Liver (tissue), 8 donors: ENCODE measurements at regions not wholly inside any gene's neighbourhood (a gene's known extent, or its start where the extent isn't known, plus 50 kb on each side); places are given as distances from the start of the nearest gene placed in this dataset.

Source experiments
- DNase-seq: peaks from one replicate; pipeline ENCODE4 v3.0.0-alpha.2; 2017; ENCODE audit warnings: low spot score
- H3K27ac ChIP-seq, 2 donors: one replicate each; pipeline ENCODE4 v1.7.0; 2013; ENCODE audit warnings: inconsistent platforms in 2 of 2, low read length in 2 of 2, control low read depth in 1 of 2, low read depth in 1 of 2, mild to moderate bottlenecking in 1 of 2
- H3K27me3 ChIP-seq, 4 donors: one replicate each; pipeline versions ENCODE4 v1.6.1 to v1.7.0; 2013; ENCODE audit warnings: low read length in 3 of 4, inconsistent platforms in 1 of 4, mild to moderate bottlenecking in 1 of 4, moderate library complexity in 1 of 4; ENCODE audit not compliant: control insufficient read depth in 4 of 4, insufficient read depth in 4 of 4
- H3K36me3 ChIP-seq, 4 donors: one replicate each; pipeline versions ENCODE4 v1.6.1 to v1.7.0; 2013; ENCODE audit warnings: low read length in 3 of 4, mild to moderate bottlenecking in 3 of 4, low read depth in 1 of 4, moderate library complexity in 1 of 4; ENCODE audit not compliant: control insufficient read depth in 4 of 4, insufficient read depth in 3 of 4
- H3K4me1 ChIP-seq, 4 donors: one replicate each; pipeline versions ENCODE4 v1.6.1 to v1.7.0; 2013; ENCODE audit warnings: low read length in 3 of 4, mild to moderate bottlenecking in 3 of 4, moderate library complexity in 1 of 4; ENCODE audit not compliant: control insufficient read depth in 4 of 4, insufficient read depth in 4 of 4
- H3K4me3 ChIP-seq, 3 donors: one replicate each; pipeline versions ENCODE4 v1.6.1 to v1.7.0; 2013; ENCODE audit warnings: low read length in 3 of 3, control low read depth in 1 of 3, low read depth in 1 of 3, mild to moderate bottlenecking in 1 of 3
- H3K9ac ChIP-seq, 2 donors: one replicate each; pipeline ENCODE4 v1.7.0; 2013; ENCODE audit warnings: low read length in 2 of 2, mild to moderate bottlenecking in 2 of 2, moderate library complexity in 2 of 2, control low read depth in 1 of 2, low read depth in 1 of 2
- H3K9me3 ChIP-seq, 4 donors: one replicate each; pipeline versions ENCODE4 v1.6.1 to v1.7.0; 2013; ENCODE audit warnings: low read length in 3 of 4; ENCODE audit not compliant: control insufficient read depth in 4 of 4
- ATF3 ChIP-seq: IDR thresholded peaks from 2 replicates; pipeline ENCODE4 v1.6.1; 2016; ENCODE audit warnings: antibody characterized with exemption
- CTCF ChIP-seq: fragments of 150-350 bp; IDR thresholded peaks from 2 replicates; pipeline ENCODE4 v1.5.1; 2017; ENCODE audit warnings: improper control_type of control experiment, low read depth, low read length; ENCODE audit not compliant: missing input control
- FOXA2 ChIP-seq: IDR thresholded peaks from 2 replicates; pipeline ENCODE4 v1.6.1; 2016; ENCODE audit warnings: antibody characterized with exemption
- GABPA ChIP-seq, 2 donors: IDR thresholded peaks in 1 of 2; conservative IDR thresholded peaks in 1 of 2; 2 replicates each; pipeline ENCODE4 v1.6.1; 2016; ENCODE audit warnings: antibody characterized with exemption in 2 of 2, mild to moderate bottlenecking in 1 of 2, moderate library complexity in 1 of 2
- HNF4A ChIP-seq, 2 donors: conservative IDR thresholded peaks; 2 replicates each; pipeline ENCODE4 v1.6.1; 2016; ENCODE audit warnings: antibody characterized with exemption in 2 of 2, mild to moderate bottlenecking in 2 of 2
- HNF4G ChIP-seq: IDR thresholded peaks from 2 replicates; pipeline ENCODE4 v1.6.1; 2016; ENCODE audit warnings: antibody characterized with exemption
- MAX ChIP-seq: IDR thresholded peaks from 2 replicates; pipeline ENCODE4 v1.6.1; 2016; ENCODE audit warnings: antibody characterized with exemption
- NR2F2 ChIP-seq: IDR thresholded peaks from 2 replicates; pipeline ENCODE4 v1.6.1; 2016; ENCODE audit warnings: antibody characterized with exemption
- RAD21 ChIP-seq, 2 donors: IDR thresholded peaks; 2 replicates each; pipeline ENCODE4 v1.6.1; 2016; ENCODE audit warnings: antibody characterized with exemption in 2 of 2, mild to moderate bottlenecking in 2 of 2
- RXRA ChIP-seq, 2 donors: IDR thresholded peaks; 2 replicates each; pipeline ENCODE4 v1.6.1; 2017 to 2018; ENCODE audit warnings: antibody characterized with exemption in 2 of 2, mild to moderate bottlenecking in 1 of 2
- SP1 ChIP-seq: IDR thresholded peaks from 2 replicates; pipeline ENCODE4 v1.6.1; 2018; ENCODE audit warnings: antibody characterized with exemption, mild to moderate bottlenecking
- TAF1 ChIP-seq: conservative IDR thresholded peaks from 2 replicates; pipeline ENCODE4 v1.6.1; 2016; ENCODE audit warnings: antibody characterized with exemption, mild to moderate bottlenecking
- YY1 ChIP-seq: IDR thresholded peaks from 2 replicates; pipeline ENCODE4 v1.6.1; 2016; ENCODE audit warnings: antibody characterized with exemption, mild to moderate bottlenecking
- ZBTB33 ChIP-seq: IDR thresholded peaks from 2 replicates; pipeline ENCODE4 v1.6.1; 2016; ENCODE audit warnings: antibody characterized with exemption
- WGBS: extraction: QIAGEN DNeasy Blood & Tissue Kit; methylation state at CpG from one replicate; pipeline ENCODE4 v1.1.7; 2013; 5-methylcytosine and 5-hydroxymethylcytosine counted together
- donor health status: healthy.
- donor health status: healthy.
- donor health status: healthy.
- donor health status: healthy.
- donor health status: healthy.

GRCh38 chr3:35184775-35185174, 454.6 kb upstream of the ARPP21 start:
- Histone ChIP-seq H3K27ac (no peak overlapping the region), H3K36me3 (no peaks in the 10 kb centered on the region), H3K4me3 (no peak overlapping the region), H3K4me1 (peaks cover 0 to 2% (median 0%) of the 10 kb centered on the region in 4 donors), H3K9me3 (peaks cover 2 to 21% (median 9%) of the 10 kb centered on the region in 4 donors), H3K9ac (no peak overlapping the region), H3K27me3 (no peaks in the 10 kb centered on the region)
- DNase-seq: no peak
- 32% methylated on average over 2 of the region's 2 CpGs for WGBS
- TF ChIP-seq RXRA (IDR thresholded peaks at IDR 0.05) (peak in 1 of 2 donors; percentile 6), HNF4A (conservative IDR thresholded peaks at IDR 0.05) (peak in 1 of 2 donors; percentile 25), ZBTB33 (no peak)

- TF ChIP-seq YY1: no peak
- Histone ChIP-seq H3K36me3 (no peaks in the 10 kb centered on the region), H3K4me1 (peaks cover 0 to 2% (median 0%) of the 10 kb centered on the region in 4 donors), H3K27ac (no peak overlapping the region), H3K9me3 (peaks cover 0 to 9% (median 1%) of the 10 kb centered on the region in 4 donors), H3K9ac (no peak overlapping the region), H3K4me3 (no peak overlapping the region), H3K27me3 (no peaks in the 10 kb centered on the region)
- 71% methylated on average over 1 of the region's 1 CpG for WGBS
- DNase-seq: no peak
These were observed 451.4 kb upstream of the ARPP21 start for GRCh38 chr3:35187908-35188307.

- no peak overlapping the region for H3K9ac ChIP-seq
- no peaks in the 10 kb centered on the region for H3K9me3 ChIP-seq
- no peaks in the 10 kb centered on the region for H3K4me1 ChIP-seq
- TF ChIP-seq RAD21 (IDR thresholded peaks at IDR 0.05): no peak
- no peak for TF ChIP-seq TAF1
- TF ChIP-seq RXRA (IDR thresholded peaks at IDR 0.05): no peak
- TF ChIP-seq SP1: no peak
- no peak for TF ChIP-seq CTCF
- TF ChIP-seq HNF4G: no peak
- no peak for TF ChIP-seq GABPA (IDR thresholded peaks at IDR 0.05 in 1 of 2, conservative IDR thresholded peaks at IDR 0.05 in 1 of 2)
- no peak for TF ChIP-seq NR2F2
- TF ChIP-seq ATF3: no peak
- no peak for TF ChIP-seq ZBTB33
- no peak for TF ChIP-seq MAX
- no peak for TF ChIP-seq FOXA2
- TF ChIP-seq YY1: no peak
- no peaks in the 10 kb centered on the region for H3K36me3 ChIP-seq
- H3K4me3 ChIP-seq: no peak overlapping the region
- no peaks in the 10 kb centered on the region for H3K27me3 ChIP-seq
- H3K27ac ChIP-seq: no peak overlapping the region
- DNase-seq: no peak
- WGBS: 83% methylated on average over 1 of the region's 1 CpG
These were observed 444.7 kb upstream of the ARPP21 start for GRCh38 chr3:35194666-35195065.
